ENCODE measurements at regions not wholly inside any gene's neighbourhood (a gene's known extent, or its start where the extent isn't known, plus 50 kb on each side); places are given as distances from the start of the nearest gene placed in this dataset.

- no peak for TF ChIP-seq CTCF (IDR thresholded peaks at IDR 0.05)
- Histone ChIP-seq H3K27me3 (no peaks in the 10 kb centered on the region), H3K36me3 (no peaks in the 10 kb centered on the region), H3K27ac (no peak overlapping the region), H3K9me3 (no peaks in the 10 kb centered on the region), H3K4me1 (peaks cover 0 to 16% (median 12%) of the 10 kb centered on the region in 9 donors), H3K4me3 (no peak overlapping the region)
- DNase-seq (no peak), ATAC-seq (no peak)
- intact Hi-C loops (cut with DNase I), result no loop called here
- 67 to 82% methylated on average over 11 of the region's 11 CpGs for whole genome bisulfite sequencing, 2 donors
Measured at GRCh38 chr1:234696148-234696576, 86.2 kb upstream of the IRF2BP2 start.

GRCh38 chr1:234694661-234695060 is 84.7 kb upstream of the IRF2BP2 start:
- Histone ChIP-seq H3K27me3 (no peaks in the 10 kb centered on the region), H3K4me3 (no peak overlapping the region), H3K9me3 (no peaks in the 10 kb centered on the region), H3K27ac (no peak overlapping the region), H3K36me3 (no peaks in the 10 kb centered on the region), H3K4me1 (peaks cover 0 to 4% (median 2%) of the 10 kb centered on the region in 9 donors)
- whole genome bisulfite sequencing, 2 donors, result 46 to 49% methylated on average over 2 of the region's 2 CpGs
- intact Hi-C loops (cut with DNase I), result no loop called here
- no peak for TF ChIP-seq CTCF (IDR thresholded peaks at IDR 0.05)
- ATAC-seq, result no peak
- no peak for DNase-seq

GRCh38 chr1:234692966-234693580 is 83.1 kb upstream of the IRF2BP2 start:
- Histone ChIP-seq H3K9me3 (no peaks in the 10 kb centered on the region), H3K4me1 (no peaks in the 10 kb centered on the region), H3K36me3 (no peaks in the 10 kb centered on the region), H3K4me3 (no peak overlapping the region), H3K27me3 (no peaks in the 10 kb centered on the region), H3K27ac (no peak overlapping the region)
- WGBS, 2 donors, result 84 to 85% methylated on average over 4 of the region's 4 CpGs
- DNase-seq, result no peak
- TF ChIP-seq CTCF (IDR thresholded peaks at IDR 0.05), result no peak
- intact Hi-C loops (cut with DNase I), result no loop called here
- no peak for ATAC-seq

GRCh38 chr1:234691567-234691966 is 81.6 kb upstream of the IRF2BP2 start:
- H3K4me1 ChIP-seq, result no peaks in the 10 kb centered on the region
- H3K27ac ChIP-seq, result no peak overlapping the region
- TF ChIP-seq CTCF (IDR thresholded peaks at IDR 0.05), result peak in 3 of 9 donors; percentile 11 to 23 (median 20)
- no peak for ATAC-seq
- H3K4me3 ChIP-seq, result no peak overlapping the region
- 46 to 47% methylated on average over 3 of the region's 3 CpGs for WGBS, 2 donors
- DNase-seq, result no peak
- intact Hi-C loops (cut with DNase I), result no loop called here
- H3K9me3 ChIP-seq, result peaks cover 0 to under 1% (median 0%) of the 10 kb centered on the region in 11 donors
- no peaks in the 10 kb centered on the region for H3K27me3 ChIP-seq
- H3K36me3 ChIP-seq, result no peaks in the 10 kb centered on the region

All from heart right ventricle (tissue), 16 donors.